Activated naive CD4-positive, alpha-beta T cell treated with anti-CD3 and anti-CD28 coated beads, Interleukin-2, amount 50 U/mL, for 16 hours (primary cell): ENCODE measurements at regions not wholly inside any gene's neighbourhood (a gene's known extent, or its start where the extent isn't known, plus 50 kb on each side); places are given as distances from the start of the nearest gene placed in this dataset.

Experiments used
- DNase-seq: peaks from one replicate; pipeline ENCODE4 v3.0.0-alpha.2; 2020

DNA sequence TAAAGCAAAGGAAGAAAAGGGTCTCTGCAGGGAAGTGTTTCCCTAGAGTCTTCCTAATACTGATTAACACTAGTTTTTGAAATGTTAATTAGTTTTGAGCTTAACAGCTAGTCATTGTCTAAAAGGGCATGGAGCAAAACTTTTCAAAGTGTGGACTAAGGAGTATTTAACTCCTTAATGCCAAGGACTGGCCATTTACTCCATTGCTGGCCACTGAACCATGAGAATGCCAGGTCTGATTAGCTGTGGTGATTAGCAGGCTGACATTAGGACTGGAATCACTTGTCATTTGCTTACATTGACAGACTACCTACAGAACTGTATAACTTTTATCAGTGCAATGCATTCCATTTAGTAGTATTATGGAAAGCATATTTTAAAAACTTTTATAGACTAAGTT lies 987.0 kb downstream of the NR2F1-AS1 start:
- DNase-seq = no peak

DNA sequence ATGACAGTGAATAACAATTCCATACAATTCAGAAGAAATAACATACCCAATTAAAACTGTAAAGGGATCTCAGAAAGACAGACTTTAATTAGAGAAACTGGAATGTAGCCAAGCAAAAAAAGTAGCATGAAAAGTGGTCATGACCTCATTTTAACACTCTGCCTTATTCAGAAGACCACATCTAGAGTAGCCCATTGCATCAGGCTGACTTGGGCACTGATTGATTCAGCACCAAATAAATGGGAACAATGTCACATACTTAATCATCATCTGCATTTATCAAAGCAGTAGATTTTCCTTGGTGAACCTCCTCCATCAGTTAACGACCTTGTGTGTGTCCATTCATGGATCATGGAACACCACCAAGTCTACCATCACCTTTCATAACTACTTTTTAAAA lies 992.1 kb downstream of the NR2F1-AS1 start:
- no peak for DNase-seq

DNA sequence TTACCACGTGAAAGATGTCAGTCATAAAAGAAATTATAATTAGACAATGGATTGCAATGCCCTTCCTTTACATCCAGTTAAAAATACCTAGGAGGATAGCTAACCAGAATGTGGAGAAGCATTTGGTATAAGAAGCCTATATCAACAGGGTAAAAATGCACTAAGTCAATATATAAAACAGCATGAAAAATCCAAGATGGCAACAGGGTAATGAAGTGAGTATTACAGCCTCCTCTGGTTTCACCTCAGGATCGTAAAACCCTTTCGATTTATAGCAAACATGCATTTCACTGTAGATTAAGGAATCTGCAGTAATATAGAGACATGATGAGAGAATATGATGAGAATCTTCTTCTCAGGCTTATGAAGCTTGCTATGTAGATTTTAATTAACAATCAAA lies 999.3 kb downstream of the NR2F1-AS1 start:
- DNase-seq = no peak

DNA sequence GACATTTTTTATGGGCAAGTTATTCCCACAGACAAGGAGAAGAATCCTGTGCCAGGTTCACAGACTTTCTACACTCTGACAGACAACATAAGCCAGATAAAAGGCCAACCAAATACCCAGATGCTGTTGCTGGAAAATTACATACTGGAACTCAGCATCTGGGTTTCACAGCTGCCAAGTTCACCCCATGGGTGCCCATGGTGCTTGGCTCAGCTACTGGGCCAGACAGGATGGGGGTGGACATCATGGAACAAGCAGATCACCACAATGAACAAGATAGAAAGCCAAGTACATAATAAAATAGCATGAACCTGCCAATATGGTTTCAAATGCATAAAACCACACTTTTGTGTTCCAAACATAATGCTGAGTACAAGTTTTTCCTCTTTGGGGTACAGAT lies 999.8 kb downstream of the NR2F1-AS1 start:
- DNase-seq = no peak

- DNase-seq = no peak
Measured at GRCh38 chr5:92580814-92581213, 1000.2 kb downstream of the NR2F1-AS1 start.

DNA sequence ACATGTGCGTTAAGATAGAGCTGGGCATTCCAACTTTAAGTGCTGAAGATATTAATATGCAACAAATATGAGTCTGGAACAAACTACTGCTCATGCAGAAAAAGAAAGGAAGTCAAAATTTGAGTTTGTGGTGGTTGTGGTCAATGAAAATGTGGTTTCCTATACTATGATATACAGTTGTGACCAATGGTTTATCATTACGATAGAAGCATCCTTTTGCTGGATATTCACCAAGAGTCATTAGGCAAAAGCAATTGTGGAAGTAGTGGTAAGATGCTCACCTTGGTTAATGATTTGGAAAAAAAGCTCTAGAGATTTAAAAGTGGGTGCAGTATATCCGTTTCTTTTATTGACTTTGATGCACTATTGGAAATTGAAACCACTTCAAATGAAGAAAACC lies 1007.0 kb downstream of the NR2F1-AS1 start:
- no peak for DNase-seq

- DNase-seq = no peak
Measured at GRCh38 chr5:92568522-92568921, 1012.5 kb downstream of the NR2F1-AS1 start.

- no peak for DNase-seq
Measured at GRCh38 chr5:92567831-92568450, 1013.1 kb downstream of the NR2F1-AS1 start.

DNA sequence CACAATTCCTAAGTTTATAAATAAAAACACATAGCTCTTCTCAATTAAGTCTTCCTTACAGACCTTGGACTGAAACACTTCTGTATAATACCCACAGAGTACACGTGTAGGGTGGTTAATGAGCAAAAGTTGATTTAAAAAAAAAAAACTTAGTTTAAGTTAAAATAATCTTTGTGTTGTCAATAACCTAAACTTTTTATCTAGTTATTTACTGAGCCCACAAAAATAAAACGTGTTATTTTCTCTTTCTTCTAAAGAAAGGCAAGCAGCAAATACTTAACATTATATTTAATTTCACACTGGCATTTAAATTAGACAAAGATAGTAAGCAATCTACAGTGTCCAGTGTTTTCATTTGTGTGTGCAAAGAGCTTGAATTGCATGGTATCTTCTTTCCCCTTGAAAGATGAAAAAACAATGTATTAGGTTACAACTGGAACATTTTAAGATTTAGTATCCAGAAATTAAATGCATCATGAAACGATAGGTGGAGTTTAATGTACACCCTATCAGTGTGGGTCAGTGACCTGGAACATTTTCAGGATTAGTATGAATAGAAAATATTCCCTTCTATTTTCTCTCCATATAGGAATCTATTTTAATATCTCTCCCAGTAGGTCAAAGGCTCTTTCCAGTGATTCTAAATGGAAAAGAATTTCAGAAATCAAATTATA lies 1014.8 kb downstream of the NR2F1-AS1 start:
- DNase-seq = no peak

DNA sequence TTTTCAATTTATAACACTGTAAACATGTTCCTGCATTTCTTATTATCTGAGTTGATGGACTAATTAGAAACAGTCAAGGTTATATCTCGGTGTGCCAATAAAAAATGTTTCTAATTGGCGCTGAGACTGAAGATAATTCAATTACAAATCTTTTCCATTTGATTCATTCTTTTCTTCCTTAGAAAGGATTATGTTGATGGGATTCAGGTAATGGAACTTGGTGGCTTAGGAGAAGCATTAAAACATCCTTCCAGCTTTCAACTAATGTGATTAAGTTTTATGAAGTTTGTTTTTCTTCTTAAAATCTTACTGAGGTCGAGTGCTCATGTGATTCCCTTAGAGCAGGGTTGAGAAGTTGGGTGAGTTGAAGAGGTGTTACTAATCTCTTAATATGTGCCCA lies 1015.3 kb downstream of the NR2F1-AS1 start:
- DNase-seq = no peak

GRCh38 chr5:92562065-92562464 lies 1019.0 kb downstream of the NR2F1-AS1 start:
- DNase-seq = no peak

DNA sequence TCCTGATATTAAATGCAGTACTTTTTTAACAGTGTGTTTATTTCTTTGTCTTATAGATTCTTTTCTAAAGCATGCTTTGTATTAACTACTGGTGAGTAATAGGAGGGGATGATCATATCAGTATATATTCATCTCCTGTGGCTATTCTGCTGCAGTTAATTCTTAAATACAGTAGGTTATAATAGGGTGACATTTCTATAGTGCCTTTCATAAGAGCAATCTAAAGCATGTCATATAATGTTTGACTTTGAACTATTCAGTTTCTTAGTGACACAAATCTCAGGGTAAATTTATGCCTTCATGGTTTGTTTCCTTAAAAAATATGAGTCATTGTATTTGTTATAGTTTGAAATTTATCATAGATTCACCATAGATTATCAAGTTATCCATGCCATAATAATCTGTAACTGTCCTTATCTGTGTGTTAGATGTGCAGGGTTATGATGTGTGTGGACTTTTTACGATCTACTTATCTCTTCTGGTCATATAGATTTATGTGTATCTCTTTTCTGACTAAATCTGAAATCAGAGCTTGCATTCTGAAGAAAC lies 1019.5 kb downstream of the NR2F1-AS1 start:
- no peak for DNase-seq

- no peak for DNase-seq
Measured at GRCh38 chr5:92560698-92561401, 1020.2 kb downstream of the NR2F1-AS1 start.

- DNase-seq = no peak
Measured at GRCh38 chr5:92559781-92560180, 1021.2 kb downstream of the NR2F1-AS1 start.

- DNase-seq = no peak
Measured at GRCh38 chr5:92559331-92559730, 1021.7 kb downstream of the NR2F1-AS1 start.

DNA sequence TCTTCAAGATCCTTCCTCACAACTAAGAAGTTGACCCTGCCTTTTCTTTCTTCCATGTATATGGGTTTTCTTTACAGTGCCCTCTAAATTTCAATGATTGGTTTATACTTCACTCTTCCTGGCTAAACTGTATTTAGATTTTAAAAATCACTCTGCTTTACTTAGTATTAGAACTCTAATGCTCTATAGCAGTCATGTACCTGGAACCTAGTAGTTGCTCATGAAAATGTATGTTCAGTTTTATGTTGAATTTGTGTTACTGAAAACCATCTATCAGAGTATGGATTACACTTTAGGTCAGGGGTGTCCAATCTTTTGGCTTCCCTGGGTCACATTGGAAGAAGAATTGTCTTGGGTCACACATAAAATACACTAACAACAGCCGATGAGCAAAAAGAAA lies 1024.3 kb downstream of the NR2F1-AS1 start:
- no peak for DNase-seq

DNA sequence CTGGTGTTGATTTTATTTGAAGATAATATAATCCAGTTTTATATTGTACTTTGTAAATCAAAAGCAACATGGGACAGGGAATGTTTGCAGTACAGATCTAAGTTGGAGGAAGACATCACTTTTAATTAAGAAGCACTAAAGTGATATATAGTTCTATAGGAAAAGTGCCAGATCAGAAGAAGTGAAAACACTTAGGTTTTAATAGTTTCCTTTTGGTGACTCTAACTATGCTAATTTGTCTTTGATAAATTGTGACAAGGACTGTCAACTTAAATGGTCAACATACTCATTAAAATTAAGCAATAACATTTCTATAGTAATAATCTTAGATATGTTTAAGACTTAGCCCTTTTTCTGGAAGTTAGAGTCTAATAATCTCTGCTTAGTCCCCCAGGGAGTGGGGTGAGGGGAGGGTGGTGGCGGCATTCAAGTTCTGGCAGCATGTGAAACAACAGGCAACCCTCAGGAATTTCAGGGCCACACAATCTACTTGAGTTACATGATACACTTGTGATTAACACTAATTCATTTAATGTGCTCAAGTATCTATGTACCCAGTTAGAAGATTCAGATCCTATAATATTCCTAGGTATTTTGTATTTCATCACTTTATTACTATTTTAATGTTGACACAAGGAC lies 1026.5 kb downstream of the NR2F1-AS1 start:
- DNase-seq = no peak

DNA sequence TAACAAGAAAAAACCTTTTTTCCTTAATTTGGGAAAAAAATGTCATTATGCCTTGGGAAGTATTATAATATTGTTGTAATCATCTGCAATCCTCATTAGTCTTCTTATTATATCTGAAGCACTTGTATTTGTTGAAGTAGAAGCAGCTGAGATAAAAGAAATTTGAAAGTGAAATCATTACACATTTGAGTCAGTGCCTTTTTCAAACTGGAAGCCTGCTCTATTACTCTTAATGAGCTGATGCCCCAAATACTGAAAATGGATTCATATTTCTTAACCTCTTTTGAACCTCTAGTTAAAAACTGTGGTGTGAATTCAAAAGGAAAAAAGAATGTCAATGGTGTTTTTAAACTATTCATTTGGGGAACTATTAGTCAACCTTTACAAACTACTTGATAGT lies 1027.7 kb downstream of the NR2F1-AS1 start:
- DNase-seq = no peak

GRCh38 chr5:92552206-92553160 lies 1028.5 kb downstream of the NR2F1-AS1 start:
- DNase-seq = no peak

GRCh38 chr5:92548346-92548745 lies 1032.7 kb downstream of the NR2F1-AS1 start:
- DNase-seq = no peak

DNA sequence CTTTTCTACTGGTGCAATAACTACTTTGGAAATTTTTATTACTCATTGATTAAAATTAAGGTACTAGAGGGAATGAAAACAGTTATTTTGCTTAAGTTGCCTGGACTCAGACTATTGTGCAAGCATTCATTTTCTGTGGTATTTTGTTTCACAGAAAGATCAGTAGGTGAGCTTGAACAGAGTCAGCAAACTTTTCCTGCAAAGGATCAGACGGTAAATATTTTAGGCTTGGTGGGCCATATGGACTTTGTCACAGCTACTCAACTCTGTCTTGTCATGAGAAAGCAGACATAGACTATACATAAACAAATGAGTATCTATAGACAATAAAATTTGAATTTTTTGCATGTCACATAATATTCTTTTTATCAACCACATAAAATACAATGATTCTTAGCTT lies 1036.4 kb downstream of the NR2F1-AS1 start:
- DNase-seq = no peak

GRCh38 chr5:92544036-92544435 lies 1037.0 kb downstream of the NR2F1-AS1 start:
- DNase-seq = no peak
